Keratinocyte (primary cell): ENCODE measurements at regions not wholly inside any gene's neighbourhood (a gene's known extent, or its start where the extent isn't known, plus 50 kb on each side); places are given as distances from the start of the nearest gene placed in this dataset.

Source experiments
- DNase-seq: peaks from one replicate; pipeline ENCODE4 v3.0.0-alpha.2; 2011; ENCODE audit warnings: low read depth, missing footprints, low spot score
- FAIRE-seq: peaks from 2 replicates; lab custom pipeline; 2011; peaks lifted over from hg19 to GRCh38; lab: Jason Lieb, UNC
- H2AFZ ChIP-seq: 2 replicates; pipeline ENCODE4 v1.6.0; 2012; ENCODE audit warnings: low read length, control low read depth, inconsistent platforms; ENCODE audit not compliant: control insufficient read depth
- H3K27ac ChIP-seq: 2 replicates; pipeline ENCODE4 v1.5.1; 2011; ENCODE audit warnings: low read length; ENCODE audit not compliant: control insufficient read depth, insufficient read depth
- H3K27me3 ChIP-seq: 3 replicates; pipeline ENCODE4 v1.6.0; 2011; ENCODE audit warnings: low read length; ENCODE audit not compliant: control insufficient read depth, insufficient read depth; ENCODE audit errors: extremely low read depth
- H3K36me3 ChIP-seq, 2 experiments: 2 replicates in 1 of 2; 3 replicates in 1 of 2; pipeline ENCODE4 v1.5.1; 2011; ENCODE audit warnings: low read length in 2 of 2, mild to moderate bottlenecking in 1 of 2; ENCODE audit not compliant: control insufficient read depth in 2 of 2, insufficient read depth in 2 of 2; ENCODE audit errors: extremely low read depth in 1 of 2
- H3K4me1 ChIP-seq: 3 replicates; pipeline ENCODE4 v1.5.1; 2011; ENCODE audit warnings: low read length; ENCODE audit not compliant: control insufficient read depth, insufficient read depth; ENCODE audit errors: extremely low read depth
- H3K4me2 ChIP-seq: 3 replicates; pipeline ENCODE4 v1.6.0; 2011; ENCODE audit warnings: low read depth, low read length; ENCODE audit not compliant: control insufficient read depth, insufficient read depth; ENCODE audit errors: extremely low read depth
- H3K4me3 ChIP-seq, 3 experiments: fragments of 200-600 bp in 1 of 3; sonication (generic) in 1 of 3; 2 replicates in 2 of 3; 3 replicates in 1 of 3; pipeline ENCODE4 v1.5.1; 2011 to 2016; ENCODE audit warnings: low read length in 3 of 3, mild to moderate bottlenecking in 3 of 3, control low read depth in 2 of 3, inconsistent platforms in 1 of 3, low read depth in 1 of 3, mixed read lengths in 1 of 3, mixed run types in 1 of 3, moderate library complexity in 1 of 3; ENCODE audit not compliant: control insufficient read depth in 2 of 3, insufficient read depth in 2 of 3; ENCODE audit errors: extremely low read depth in 1 of 3
- H3K79me2 ChIP-seq: 2 replicates; pipeline ENCODE4 v1.6.0; 2012; ENCODE audit warnings: low read length; ENCODE audit not compliant: control insufficient read depth, insufficient read depth
- H3K9ac ChIP-seq: 3 replicates; pipeline ENCODE4 v1.6.0; 2011; ENCODE audit warnings: low read length; ENCODE audit not compliant: control insufficient read depth, insufficient read depth; ENCODE audit errors: extremely low read depth
- H3K9me1 ChIP-seq: 3 replicates; pipeline ENCODE4 v1.6.0; 2011; ENCODE audit warnings: low read length; ENCODE audit not compliant: control insufficient read depth, insufficient read depth; ENCODE audit errors: extremely low read depth
- H3K9me3 ChIP-seq: 2 replicates; pipeline ENCODE4 v1.5.1; 2012; ENCODE audit warnings: low read depth, low read length; ENCODE audit not compliant: control insufficient read depth
- H4K20me1 ChIP-seq: 3 replicates; pipeline ENCODE4 v1.6.0; 2011; ENCODE audit warnings: low read length; ENCODE audit not compliant: control insufficient read depth, insufficient read depth; ENCODE audit errors: extremely low read depth
- EZH2 ChIP-seq: IDR thresholded peaks from one replicate; pipeline ENCODE4 v1.6.1; 2012; ENCODE audit warnings: inconsistent platforms, mild to moderate bottlenecking, low read length, moderate library complexity
- dilution Hi-C: fragments of 300-500 bp; cut with MboI; formaldehyde crosslinking; loops from one replicate; pipeline ENCODE4 v1.7.0; 2020; ENCODE audit warnings: low sequenced_read_pairs; ENCODE audit not compliant: extremely low pct_ligation_motif_present
- TF ChIP-seq, protein P1 (sequence below), 3 experiments: IDR thresholded peaks in 1 of 3; conservative IDR thresholded peaks in 1 of 3; optimal IDR thresholded peaks in 1 of 3; 2 replicates in 2 of 3; 3 replicates in 1 of 3; pipeline versions ENCODE3 to v1.5.1; 2011; ENCODE audit warnings: low read length in 3 of 3, mild to moderate bottlenecking in 3 of 3, moderate library complexity in 2 of 3, control low read depth in 1 of 3, inconsistent platforms in 1 of 3; ENCODE audit not compliant: insufficient read depth in 2 of 3; ENCODE audit errors: extremely low read depth in 1 of 3

DNA sequence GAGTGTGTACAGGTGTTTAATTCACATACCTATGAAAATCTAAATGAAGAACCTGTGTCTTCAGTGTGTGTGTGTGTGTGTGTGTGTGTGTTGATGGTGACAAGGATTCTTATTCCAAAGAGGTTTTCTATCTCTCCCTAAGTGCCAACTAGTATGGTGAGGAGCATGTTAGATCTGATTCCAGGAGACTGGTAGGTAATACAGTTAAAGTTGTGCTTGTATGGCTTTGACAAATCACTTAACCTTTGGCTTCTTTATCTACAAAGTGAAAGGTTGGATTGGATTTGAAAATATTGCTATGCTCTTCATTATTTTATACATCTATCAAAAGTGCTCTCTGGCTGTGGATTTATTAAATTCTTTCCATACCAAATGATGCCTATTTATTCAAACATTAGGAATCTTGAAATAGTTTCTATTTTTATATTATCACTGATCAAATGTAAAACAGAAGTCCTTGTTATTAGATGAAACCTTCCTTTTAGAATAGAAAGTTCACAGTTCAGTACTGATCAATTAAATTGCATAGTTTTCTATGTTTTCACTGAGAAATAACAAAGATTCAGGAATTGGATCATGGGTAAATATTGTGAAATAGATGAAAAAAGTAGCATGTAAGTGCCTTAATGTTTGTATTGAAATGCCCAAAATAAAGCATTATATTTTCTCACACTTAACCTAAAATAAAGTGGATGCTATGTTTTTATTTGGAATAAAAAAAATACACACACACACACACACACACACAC is 84.4 kb upstream of the MLIP start:
- no peak overlapping the region for H2AFZ ChIP-seq
- H3K9me1 ChIP-seq, result no peaks in the 10 kb centered on the region
- no peak for FAIRE-seq
- no peaks in the 10 kb centered on the region for H3K27me3 ChIP-seq
- no peak overlapping the region for H3K4me3 ChIP-seq
- dilution Hi-C loops, result no loop called here
- DNase-seq, result no peak
- no peaks in the 10 kb centered on the region for H4K20me1 ChIP-seq
- H3K79me2 ChIP-seq, result no peaks in the 10 kb centered on the region
- H3K9ac ChIP-seq, result no peak overlapping the region
- H3K4me1 ChIP-seq, result no peaks in the 10 kb centered on the region
- TF ChIP-seq EZH2, result no peak
- TF ChIP-seq, protein P1, sequence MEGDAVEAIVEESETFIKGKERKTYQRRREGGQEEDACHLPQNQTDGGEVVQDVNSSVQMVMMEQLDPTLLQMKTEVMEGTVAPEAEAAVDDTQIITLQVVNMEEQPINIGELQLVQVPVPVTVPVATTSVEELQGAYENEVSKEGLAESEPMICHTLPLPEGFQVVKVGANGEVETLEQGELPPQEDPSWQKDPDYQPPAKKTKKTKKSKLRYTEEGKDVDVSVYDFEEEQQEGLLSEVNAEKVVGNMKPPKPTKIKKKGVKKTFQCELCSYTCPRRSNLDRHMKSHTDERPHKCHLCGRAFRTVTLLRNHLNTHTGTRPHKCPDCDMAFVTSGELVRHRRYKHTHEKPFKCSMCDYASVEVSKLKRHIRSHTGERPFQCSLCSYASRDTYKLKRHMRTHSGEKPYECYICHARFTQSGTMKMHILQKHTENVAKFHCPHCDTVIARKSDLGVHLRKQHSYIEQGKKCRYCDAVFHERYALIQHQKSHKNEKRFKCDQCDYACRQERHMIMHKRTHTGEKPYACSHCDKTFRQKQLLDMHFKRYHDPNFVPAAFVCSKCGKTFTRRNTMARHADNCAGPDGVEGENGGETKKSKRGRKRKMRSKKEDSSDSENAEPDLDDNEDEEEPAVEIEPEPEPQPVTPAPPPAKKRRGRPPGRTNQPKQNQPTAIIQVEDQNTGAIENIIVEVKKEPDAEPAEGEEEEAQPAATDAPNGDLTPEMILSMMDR (optimal IDR thresholded peaks at IDR 0.05 in 1 of 3, IDR thresholded peaks at IDR 0.05 in 1 of 3, conservative IDR thresholded peaks at IDR 0.05 in 1 of 3; ENCODE audit: extremely low read depth in 1 of 3, insufficient read depth in 2 of 3, low read length in 3 of 3), result no peak
- H3K36me3 ChIP-seq, result no peaks in the 10 kb centered on the region
- no peak overlapping the region for H3K27ac ChIP-seq
- no peak overlapping the region for H3K4me2 ChIP-seq
- no peaks in the 10 kb centered on the region for H3K9me3 ChIP-seq

DNA sequence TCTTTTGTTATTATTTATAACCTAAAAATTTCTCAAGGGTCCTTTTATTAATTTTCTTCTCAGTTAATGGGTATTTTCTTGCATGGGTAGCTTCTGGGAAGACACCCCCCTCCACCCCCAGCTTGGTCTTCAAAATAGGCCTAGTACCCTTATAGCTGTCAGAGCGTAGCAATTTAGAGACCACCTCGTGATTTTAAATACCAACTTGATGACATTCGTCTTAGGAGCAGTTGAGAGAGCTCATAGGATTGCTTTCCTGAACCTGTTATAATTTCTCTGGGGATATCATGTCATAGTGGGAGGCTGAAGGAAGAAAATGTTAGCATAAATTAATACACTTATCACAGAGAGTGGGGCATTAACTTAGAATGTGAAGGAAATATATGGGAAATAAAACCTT is 83.1 kb upstream of the MLIP start:
- DNase-seq, result no peak
- H3K4me2 ChIP-seq, result no peak overlapping the region
- H3K79me2 ChIP-seq, result no peaks in the 10 kb centered on the region
- H4K20me1 ChIP-seq, result no peaks in the 10 kb centered on the region
- no peaks in the 10 kb centered on the region for H3K27me3 ChIP-seq
- no peak overlapping the region for H2AFZ ChIP-seq
- no peak overlapping the region for H3K4me3 ChIP-seq
- H3K4me1 ChIP-seq, result no peaks in the 10 kb centered on the region
- no peak overlapping the region for H3K27ac ChIP-seq
- no peaks in the 10 kb centered on the region for H3K9me3 ChIP-seq
- H3K9ac ChIP-seq, result no peak overlapping the region
- H3K9me1 ChIP-seq, result no peaks in the 10 kb centered on the region
- TF ChIP-seq, protein P1 (optimal IDR thresholded peaks at IDR 0.05 in 1 of 3, IDR thresholded peaks at IDR 0.05 in 1 of 3, conservative IDR thresholded peaks at IDR 0.05 in 1 of 3; ENCODE audit: extremely low read depth in 1 of 3, insufficient read depth in 2 of 3, low read length in 3 of 3), result no peak
- TF ChIP-seq EZH2, result no peak
- no peaks in the 10 kb centered on the region for H3K36me3 ChIP-seq
- no peak for FAIRE-seq
- dilution Hi-C loops, result no loop called here
